GM10266 (cell line): ENCODE measurements at regions not wholly inside any gene's neighbourhood (a gene's known extent, or its start where the extent isn't known, plus 50 kb on each side); places are given as distances from the start of the nearest gene placed in this dataset.

Source experiments
- DNase-seq: peaks from one replicate; pipeline ENCODE4 v3.0.0; 2012; ENCODE audit errors: extremely low spot score
- CTCF ChIP-seq: IDR thresholded peaks from 2 replicates; pipeline ENCODE4 v1.5.1; 2012; ENCODE audit warnings: mild to moderate bottlenecking, low read depth; ENCODE audit not compliant: control insufficient read depth, insufficient read depth; ENCODE audit errors: missing control alignments

GRCh38 chr22:22993184-22993583 is 77.1 kb upstream of the GNAZ start:
- no peak for DNase-seq
- TF ChIP-seq CTCF, result no peak

- DNase-seq, result no peak
- TF ChIP-seq CTCF, result no peak
Observed at GRCh38 chr22:22995166-22995565, 75.2 kb upstream of the GNAZ start.

- DNase-seq, result no peak
- no peak for TF ChIP-seq CTCF
Observed at GRCh38 chr22:22996511-22997261, 73.6 kb upstream of the GNAZ start.

- no peak for TF ChIP-seq CTCF
- DNase-seq, result no peak
Observed at GRCh38 chr22:22997262-22997898, 72.9 kb upstream of the GNAZ start.

GRCh38 chr22:22997988-22998387 is 72.3 kb upstream of the GNAZ start:
- no peak for TF ChIP-seq CTCF

GRCh38 chr22:22999523-22999922 is 70.8 kb upstream of the GNAZ start:
- TF ChIP-seq CTCF, result no peak
- no peak for DNase-seq

More at GRCh38 chr22:22997988-22998387, 72.3 kb upstream of the GNAZ start:
- no peak for DNase-seq

GRCh38 chr22:23000657-23001347 is 69.5 kb upstream of the GNAZ start:
- TF ChIP-seq CTCF, result no peak
- no peak for DNase-seq
